PC-3 (cell line): ENCODE measurements at regions not wholly inside any gene's neighbourhood (a gene's known extent, or its start where the extent isn't known, plus 50 kb on each side); places are given as distances from the start of the nearest gene placed in this dataset.

ENCODE experiments used
- EZH2 ChIP-seq: fragments of 300-600 bp; sonication (generic); IDR thresholded peaks from one replicate; pipeline ENCODE4 v1.6.1; 2017; ENCODE audit warnings: antibody characterized with exemption, mild to moderate bottlenecking, low read length; ENCODE audit not compliant: unreplicated experiment
- TF ChIP-seq, protein P1 (sequence below): fragments of 300-600 bp; sonication (generic); conservative IDR thresholded peaks from 2 replicates; pipeline ENCODE4 v1.5.1; 2017; ENCODE audit warnings: antibody characterized with exemption, low read depth, mild to moderate bottlenecking, low read length

- TF ChIP-seq, protein P1, sequence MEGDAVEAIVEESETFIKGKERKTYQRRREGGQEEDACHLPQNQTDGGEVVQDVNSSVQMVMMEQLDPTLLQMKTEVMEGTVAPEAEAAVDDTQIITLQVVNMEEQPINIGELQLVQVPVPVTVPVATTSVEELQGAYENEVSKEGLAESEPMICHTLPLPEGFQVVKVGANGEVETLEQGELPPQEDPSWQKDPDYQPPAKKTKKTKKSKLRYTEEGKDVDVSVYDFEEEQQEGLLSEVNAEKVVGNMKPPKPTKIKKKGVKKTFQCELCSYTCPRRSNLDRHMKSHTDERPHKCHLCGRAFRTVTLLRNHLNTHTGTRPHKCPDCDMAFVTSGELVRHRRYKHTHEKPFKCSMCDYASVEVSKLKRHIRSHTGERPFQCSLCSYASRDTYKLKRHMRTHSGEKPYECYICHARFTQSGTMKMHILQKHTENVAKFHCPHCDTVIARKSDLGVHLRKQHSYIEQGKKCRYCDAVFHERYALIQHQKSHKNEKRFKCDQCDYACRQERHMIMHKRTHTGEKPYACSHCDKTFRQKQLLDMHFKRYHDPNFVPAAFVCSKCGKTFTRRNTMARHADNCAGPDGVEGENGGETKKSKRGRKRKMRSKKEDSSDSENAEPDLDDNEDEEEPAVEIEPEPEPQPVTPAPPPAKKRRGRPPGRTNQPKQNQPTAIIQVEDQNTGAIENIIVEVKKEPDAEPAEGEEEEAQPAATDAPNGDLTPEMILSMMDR: no peak
- no peak for TF ChIP-seq EZH2
These were observed 222.9 kb upstream of the MKLN1 start for GRCh38 chr7:131104596-131105293.
